RWPE2 (cell line): ENCODE measurements at regions not wholly inside any gene's neighbourhood (a gene's known extent, or its start where the extent isn't known, plus 50 kb on each side); places are given as distances from the start of the nearest gene placed in this dataset.

Experiments used
- ATAC-seq: fragments of 200-7000 bp; cut with Tn5 transposase; 3 replicates; pipeline ENCODE4 v1.9.1; 2021; ENCODE audit warnings: low read depth
- DNase-seq: peaks from one replicate; pipeline ENCODE4 v3.0.0-alpha.2; 2020; ENCODE audit warnings: low spot score
- H3K27ac ChIP-seq: fragments of 450-650 bp; 2 replicates; pipeline ENCODE4 v1.5.1; 2017; ENCODE audit warnings: mild to moderate bottlenecking; ENCODE audit not compliant: poor library complexity, severe bottlenecking
- H3K27me3 ChIP-seq: fragments of 250-450 bp; sonication (Bioruptor Pico); 2 replicates; pipeline ENCODE4 v1.5.1; 2021; ENCODE audit warnings: mild to moderate bottlenecking, moderate library complexity; ENCODE audit not compliant: insufficient read depth, poor library complexity, severe bottlenecking
- H3K36me3 ChIP-seq: fragments of 250-450 bp; sonication (Bioruptor Pico); 2 replicates; pipeline ENCODE4 v1.5.1; 2020; ENCODE audit warnings: low read depth, mild to moderate bottlenecking, moderate library complexity
- H3K4me1 ChIP-seq: fragments of 250-450 bp; sonication (Bioruptor Pico); 2 replicates; pipeline ENCODE4 v1.5.1; 2021; ENCODE audit warnings: mild to moderate bottlenecking, moderate library complexity; ENCODE audit not compliant: insufficient read depth, poor library complexity, severe bottlenecking
- H3K4me3 ChIP-seq: fragments of 250-450 bp; sonication (Bioruptor Pico); 2 replicates; pipeline ENCODE4 v1.5.1; 2021; ENCODE audit warnings: mild to moderate bottlenecking, moderate library complexity; ENCODE audit not compliant: severe bottlenecking
- H3K9me3 ChIP-seq: fragments of 250-450 bp; sonication (Bioruptor Pico); 2 replicates; pipeline ENCODE4 v1.5.1; 2021; ENCODE audit warnings: mild to moderate bottlenecking, moderate library complexity; ENCODE audit not compliant: severe bottlenecking
- TF ChIP-seq, protein P1 (sequence below): fragments of 450-650 bp; IDR thresholded peaks from one replicate; pipeline ENCODE4 v1.5.1; 2017; ENCODE audit warnings: mild to moderate bottlenecking, moderate library complexity; ENCODE audit not compliant: poor library complexity, severe bottlenecking

DNA sequence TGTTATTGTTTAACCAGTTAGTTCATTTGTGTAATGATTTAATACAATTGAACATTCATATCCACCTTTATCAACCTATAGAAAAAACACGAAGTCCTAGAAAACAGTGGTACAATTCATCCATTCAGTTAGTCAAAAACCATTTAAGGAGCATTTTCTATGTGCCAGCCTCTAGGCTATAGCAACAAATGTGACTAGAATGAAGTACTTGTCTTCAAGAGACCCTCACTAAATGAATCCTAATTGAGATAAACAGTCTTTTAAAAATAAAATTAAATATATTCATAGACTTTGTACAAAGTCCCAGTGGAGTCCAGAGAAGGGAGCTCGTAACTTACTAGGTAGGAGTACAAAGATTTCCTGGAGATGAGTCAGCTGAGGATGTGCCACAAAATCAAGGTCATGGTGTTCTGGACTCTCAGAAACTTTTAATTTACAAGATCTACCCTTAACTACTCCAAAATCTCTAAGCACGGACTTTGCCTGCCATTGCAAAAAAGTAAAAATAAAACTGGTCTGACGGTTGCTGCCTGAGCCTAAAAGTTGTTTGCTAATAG is 430.7 kb upstream of the DCN start:
- Histone ChIP-seq H3K4me3 (no peak overlapping the region), H3K4me1 (peaks cover 5% of the 10 kb centered on the region), H3K27ac (no peak overlapping the region), H3K36me3 (no peaks in the 10 kb centered on the region), H3K27me3 (no peaks in the 10 kb centered on the region), H3K9me3 (no peaks in the 10 kb centered on the region)
- no peak for ATAC-seq
- TF ChIP-seq, protein P1, sequence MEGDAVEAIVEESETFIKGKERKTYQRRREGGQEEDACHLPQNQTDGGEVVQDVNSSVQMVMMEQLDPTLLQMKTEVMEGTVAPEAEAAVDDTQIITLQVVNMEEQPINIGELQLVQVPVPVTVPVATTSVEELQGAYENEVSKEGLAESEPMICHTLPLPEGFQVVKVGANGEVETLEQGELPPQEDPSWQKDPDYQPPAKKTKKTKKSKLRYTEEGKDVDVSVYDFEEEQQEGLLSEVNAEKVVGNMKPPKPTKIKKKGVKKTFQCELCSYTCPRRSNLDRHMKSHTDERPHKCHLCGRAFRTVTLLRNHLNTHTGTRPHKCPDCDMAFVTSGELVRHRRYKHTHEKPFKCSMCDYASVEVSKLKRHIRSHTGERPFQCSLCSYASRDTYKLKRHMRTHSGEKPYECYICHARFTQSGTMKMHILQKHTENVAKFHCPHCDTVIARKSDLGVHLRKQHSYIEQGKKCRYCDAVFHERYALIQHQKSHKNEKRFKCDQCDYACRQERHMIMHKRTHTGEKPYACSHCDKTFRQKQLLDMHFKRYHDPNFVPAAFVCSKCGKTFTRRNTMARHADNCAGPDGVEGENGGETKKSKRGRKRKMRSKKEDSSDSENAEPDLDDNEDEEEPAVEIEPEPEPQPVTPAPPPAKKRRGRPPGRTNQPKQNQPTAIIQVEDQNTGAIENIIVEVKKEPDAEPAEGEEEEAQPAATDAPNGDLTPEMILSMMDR, result no peak
- DNase-seq, result no peak

DNA sequence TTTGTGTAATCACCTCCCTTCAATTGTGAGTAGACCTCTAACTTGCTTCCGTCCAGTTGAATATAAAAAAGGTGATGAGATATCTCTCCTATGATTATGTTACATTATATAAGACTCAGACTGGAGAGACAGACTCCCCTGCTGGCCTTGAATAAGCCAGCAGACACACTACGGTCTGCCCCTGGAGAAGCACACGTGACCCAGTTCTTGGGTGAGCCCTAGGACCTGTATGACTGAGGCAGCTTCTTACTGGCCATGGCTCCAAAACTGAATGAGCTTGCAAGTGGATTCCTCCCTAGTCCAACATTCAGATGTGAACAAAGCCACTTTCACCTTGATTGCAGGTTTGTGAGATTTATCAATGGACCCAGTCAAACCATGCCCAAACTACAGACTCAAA is 427.9 kb upstream of the DCN start:
- no peak overlapping the region for H3K27ac ChIP-seq
- TF ChIP-seq, protein P1, result no peak
- ATAC-seq (no peak), DNase-seq (no peak)
- no peaks in the 10 kb centered on the region for H3K27me3 ChIP-seq
- no peak overlapping the region for H3K4me3 ChIP-seq
- no peaks in the 10 kb centered on the region for H3K36me3 ChIP-seq
- H3K9me3 ChIP-seq, result no peaks in the 10 kb centered on the region
- H3K4me1 ChIP-seq, result no peaks in the 10 kb centered on the region

DNA sequence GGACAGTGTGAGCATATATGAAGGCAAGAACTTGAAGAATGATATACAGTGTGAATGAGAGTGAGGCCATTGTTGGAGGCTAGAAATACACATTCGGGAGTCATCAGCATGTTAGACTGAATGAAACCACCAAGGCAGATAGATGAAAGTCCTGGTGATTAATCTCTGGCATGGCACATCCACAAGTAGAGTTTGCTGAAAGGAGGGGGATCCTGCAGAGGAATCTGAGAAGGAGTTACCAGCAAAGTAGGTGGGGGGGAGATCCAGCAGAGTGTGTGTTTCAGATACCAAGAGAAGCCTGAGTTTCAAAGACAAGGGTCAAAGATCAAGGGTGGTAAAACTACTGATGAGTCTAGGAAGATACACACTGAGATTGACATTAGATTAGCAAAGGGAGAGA is 426.7 kb upstream of the DCN start:
- ATAC-seq (no peak), DNase-seq (no peak)
- no peaks in the 10 kb centered on the region for H3K9me3 ChIP-seq
- H3K36me3 ChIP-seq, result no peaks in the 10 kb centered on the region
- no peaks in the 10 kb centered on the region for H3K4me1 ChIP-seq
- no peak overlapping the region for H3K27ac ChIP-seq
- TF ChIP-seq, protein P1, result no peak
- no peaks in the 10 kb centered on the region for H3K27me3 ChIP-seq
- no peak overlapping the region for H3K4me3 ChIP-seq

DNA sequence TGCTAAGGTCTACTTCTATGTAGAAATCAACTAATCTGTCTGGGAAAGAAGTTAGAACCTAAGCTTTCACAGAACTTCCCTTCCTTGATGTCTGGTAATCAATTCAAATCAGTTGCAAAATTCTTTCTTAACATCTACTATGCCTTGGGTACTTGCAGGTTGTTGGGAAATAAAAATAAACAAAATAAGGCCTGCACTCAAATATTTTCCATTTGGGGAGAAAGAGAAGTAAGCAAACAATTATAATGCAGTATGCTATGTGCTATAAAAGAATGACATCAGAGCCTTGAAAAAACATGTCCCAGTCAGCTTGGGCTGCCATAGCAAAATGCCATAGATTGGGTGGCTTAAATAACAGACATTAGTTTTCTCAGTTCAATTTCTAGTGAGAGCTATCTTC is 425.9 kb upstream of the DCN start:
- no peaks in the 10 kb centered on the region for H3K9me3 ChIP-seq
- no peak for DNase-seq
- ATAC-seq, result no peak

More for the DNA sequence above, 425.9 kb upstream of the DCN start:
- TF ChIP-seq, protein P1, result no peak
- Histone ChIP-seq H3K36me3 (no peaks in the 10 kb centered on the region), H3K27me3 (no peaks in the 10 kb centered on the region), H3K4me3 (no peak overlapping the region), H3K27ac (no peak overlapping the region), H3K4me1 (no peaks in the 10 kb centered on the region)
